ENCODE measurements at regions not wholly inside any gene's neighbourhood (a gene's known extent, or its start where the extent isn't known, plus 50 kb on each side); places are given as distances from the start of the nearest gene placed in this dataset.

- TF ChIP-seq CTCF (IDR thresholded peaks at IDR 0.05 in 8 of 11, conservative IDR thresholded peaks at IDR 0.05 in 3 of 11): no peak
- no peak for TF ChIP-seq POLR2A (IDR thresholded peaks at IDR 0.05)
Measured at GRCh38 chr15:87671289-87671688, 585.2 kb downstream of the NTRK3 start.
